HEK293 (cell line): ENCODE measurements at regions not wholly inside any gene's neighbourhood (a gene's known extent, or its start where the extent isn't known, plus 50 kb on each side); places are given as distances from the start of the nearest gene placed in this dataset.

Experiments used
- TCF7L2 ChIP-seq: IDR thresholded peaks from 2 replicates; pipeline ENCODE4 v1.6.1; 2011; ENCODE audit warnings: low read depth, mild to moderate bottlenecking, inconsistent platforms, low read length, moderate library complexity, borderline replicate concordance
- WT1 ChIP-seq: fragments of 450-650 bp; formaldehyde crosslinking; IDR thresholded peaks from 2 replicates; pipeline ENCODE4 v1.5.1; 2016; ENCODE audit warnings: missing biosample characterization, missing genetic modification characterization
- YY1 ChIP-seq: fragments of 450-650 bp; formaldehyde crosslinking; IDR thresholded peaks from 2 replicates; pipeline ENCODE4 v1.5.1; 2018; ENCODE audit warnings: missing biosample characterization, missing genetic modification characterization
- ZNF114 ChIP-seq: fragments of 450-650 bp; formaldehyde crosslinking; IDR thresholded peaks from 2 replicates; pipeline ENCODE4 v1.5.0; 2017; ENCODE audit warnings: missing biosample characterization, missing genetic modification characterization
- ZNF292 ChIP-seq: fragments of 450-650 bp; formaldehyde crosslinking; IDR thresholded peaks from 2 replicates; pipeline ENCODE4 v1.5.1; 2016; ENCODE audit warnings: low read depth, missing biosample characterization, missing genetic modification characterization, borderline replicate concordance

GRCh38 chr11:70869054-70869453 is 383.3 kb downstream of the SHANK2 start:
- TF ChIP-seq ZNF292: no peak
- no peak for TF ChIP-seq YY1
- TF ChIP-seq ZNF114: no peak
- TF ChIP-seq WT1 (tag by site-specific recombination): no peak
- TF ChIP-seq TCF7L2: no peak
